ENCODE measurements at regions not wholly inside any gene's neighbourhood (a gene's known extent, or its start where the extent isn't known, plus 50 kb on each side); places are given as distances from the start of the nearest gene placed in this dataset.

- H3K23ac ChIP-seq (ENCODE audit: insufficient read length, low read depth, low read length): no peak overlapping the region
- no peak overlapping the region for H2AFZ ChIP-seq (ENCODE audit: low read length)
- H4K8ac ChIP-seq (replicated peaks; ENCODE audit: insufficient read length, low read depth, low read length): no peak overlapping the region
- no peak overlapping the region for H2BK20ac ChIP-seq (ENCODE audit: low read depth, low read length, poor library complexity, severe bottlenecking)
- no peak overlapping the region for H3T11ph ChIP-seq (ENCODE audit: low read length)
- no peak for TF ChIP-seq CTCF (conservative IDR thresholded peaks at IDR 0.05)
- no peak overlapping the region for H2AK5ac ChIP-seq (ENCODE audit: insufficient read length, low read length)
- no peak overlapping the region for H4K5ac ChIP-seq (ENCODE audit: insufficient read length, low read depth, low read length)
- H3K4ac ChIP-seq (ENCODE audit: low read depth, low read length): no peak overlapping the region
- H3K79me1 ChIP-seq (ENCODE audit: insufficient read depth, low read depth, low read length, poor library complexity, severe bottlenecking): no peaks in the 10 kb centered on the region
- Mint-ChIP-seq H3K27ac (no peak overlapping the region), H3K4me1 (peaks cover 0 to 7% of the 10 kb centered on the region in 2 experiments; a peak in 3 of 4 replicates), H3K36me3 (ENCODE audit: insufficient read depth in 1 of 3, low read depth in 3 of 3) (no peaks in the 10 kb centered on the region), H3K27me3 (ENCODE audit: low read depth) (peaks cover 1% of the 10 kb centered on the region; the same call in 1 of the 2 replicates), H3K4me3 (no peak overlapping the region), H3K9me3 (no peaks in the 10 kb centered on the region; a peak in 1 of 5 replicates)
- H2BK120ac ChIP-seq (ENCODE audit: low read depth, low read length, poor library complexity, severe bottlenecking): no peak overlapping the region
- no peak overlapping the region for H3K56ac ChIP-seq (ENCODE audit: insufficient read length, low read depth, low read length)
- no peak overlapping the region for H2BK5ac ChIP-seq (ENCODE audit: insufficient read length, low read length)
- no peak overlapping the region for H3K9ac ChIP-seq (ENCODE audit: extremely low read depth, insufficient read length, low read length)
- H3K18ac ChIP-seq (ENCODE audit: insufficient read length, low read depth, low read length): no peak overlapping the region
- H3K27me3 ChIP-seq (ENCODE audit: insufficient read depth, low read length): no peaks in the 10 kb centered on the region
- H4K20me1 ChIP-seq (ENCODE audit: control insufficient read depth, insufficient read depth, insufficient read length): no peaks in the 10 kb centered on the region
- H3K79me2 ChIP-seq (ENCODE audit: insufficient read depth, low read length): no peaks in the 10 kb centered on the region
- no peaks in the 10 kb centered on the region for H3K23me2 ChIP-seq (ENCODE audit: insufficient read length, low read depth, low read length, poor library complexity, severe bottlenecking)
- no peak overlapping the region for H2BK15ac ChIP-seq (ENCODE audit: low read depth, low read length)
- H3K9me3 ChIP-seq (ENCODE audit: control insufficient read depth, low read depth, low read length): no peaks in the 10 kb centered on the region
- H3K14ac ChIP-seq (ENCODE audit: insufficient read depth, low read length): no peak overlapping the region
- DNase-seq: no peak
- H3K4me2 ChIP-seq (ENCODE audit: insufficient read depth, insufficient read length, low read length): no peak overlapping the region
- WGBS (ENCODE audit: extremely low coverage, insufficient read length, low lambda C conversion rate): no CpG with 5 or more reads among the region's 8 CpGs
- no peak overlapping the region for H2BK12ac ChIP-seq (ENCODE audit: insufficient read length, low read depth, low read length)
- no peak overlapping the region for H3K27ac ChIP-seq (ENCODE audit: insufficient read length, low read depth, low read length)
- no peaks in the 10 kb centered on the region for H3K4me1 ChIP-seq (ENCODE audit: insufficient read depth, low read length)
- H4K91ac ChIP-seq (ENCODE audit: insufficient read length, low read depth, low read length): no peak overlapping the region
Observed at GRCh38 chr15:79513417-79513816, 81.3 kb downstream of the MINAR1 start.
